H1 (cell line): ENCODE measurements at regions not wholly inside any gene's neighbourhood (a gene's known extent, or its start where the extent isn't known, plus 50 kb on each side); places are given as distances from the start of the nearest gene placed in this dataset.

Source experiments
- CTCF ChIA-PET: fragments of 300-600 bp; sonication (Branson Sonifier 250); formaldehyde crosslinking; loops from one replicate; lab custom pipeline; 2021; ENCODE audit not compliant: partially characterized antibody; lab: Charles Lee
- POLR2A ChIA-PET: fragments of 300-600 bp; sonication (Branson Sonifier 250); formaldehyde crosslinking; loops from one replicate; lab custom pipeline; 2021; ENCODE audit warnings: inconsistent platforms; ENCODE audit not compliant: partially characterized antibody; lab: Charles Lee
- DNase-seq, 2 experiments: peaks; one replicate each; pipeline versions ENCODE4 v3.0.0 to v3.0.0-alpha.2; 2010 to 2022; ENCODE audit warnings: low spot score in 2 of 2, low read depth in 1 of 2, mixed read lengths in 1 of 2
- FAIRE-seq: peaks from 2 replicates; lab custom pipeline; 2011; peaks lifted over from hg19 to GRCh38; lab: Jason Lieb, UNC
- H2AFZ ChIP-seq: 2 replicates; pipeline ENCODE4 v1.8.1; 2012; ENCODE audit warnings: low read length, inconsistent platforms
- H2AK5ac ChIP-seq: 2 replicates; pipeline ENCODE4 v1.6.1; 2013; ENCODE audit warnings: low read depth, low read length
- H2BK120ac ChIP-seq: replicated peaks from 2 replicates; pipeline ENCODE3; 2013; ENCODE audit warnings: low read depth, low read length, inconsistent platforms
- H2BK12ac ChIP-seq: 2 replicates; pipeline ENCODE4 v1.6.1; 2013; ENCODE audit warnings: low read depth, low read length
- H2BK15ac ChIP-seq: 2 replicates; pipeline ENCODE4 v1.6.1; 2013; ENCODE audit warnings: low read length
- H2BK20ac ChIP-seq: 2 replicates; pipeline ENCODE4 v1.6.1; 2013; ENCODE audit warnings: low read length
- H2BK5ac ChIP-seq: 2 replicates; pipeline ENCODE4 v1.6.1; 2013; ENCODE audit warnings: low read depth, low read length
- H3K14ac ChIP-seq: 2 replicates; pipeline ENCODE4 v1.6.1; 2013; ENCODE audit warnings: inconsistent platforms; ENCODE audit not compliant: insufficient read length
- H3K18ac ChIP-seq: 2 replicates; pipeline ENCODE4 v1.6.1; 2013; ENCODE audit warnings: low read length; ENCODE audit errors: extremely low read depth
- H3K23ac ChIP-seq: 2 replicates; pipeline ENCODE4 v1.6.1; 2013; ENCODE audit warnings: inconsistent platforms; ENCODE audit not compliant: insufficient read length
- H3K23me2 ChIP-seq: 2 replicates; pipeline ENCODE4 v1.6.1; 2013; ENCODE audit warnings: low read depth, low read length
- H3K27ac ChIP-seq: 2 replicates; pipeline ENCODE4 v1.6.1; 2011; ENCODE audit warnings: low read depth, low read length, inconsistent platforms
- H3K27me3 ChIP-seq, 4 experiments: replicated peaks in 1 of 4; 1 replicate in 1 of 4; 2 replicates in 3 of 4; pipeline versions ENCODE4 v1.6.1 to v1.8.1; 2011 to 2013; ENCODE audit warnings: low read length in 3 of 4, mild to moderate bottlenecking in 3 of 4, inconsistent platforms in 2 of 4, mixed read lengths in 2 of 4, moderate library complexity in 1 of 4; ENCODE audit not compliant: control insufficient read depth in 3 of 4, insufficient read depth in 3 of 4; ENCODE audit errors: extremely low read depth in 1 of 4
- H3K36me3 ChIP-seq, 4 experiments: 2 replicates each; pipeline versions ENCODE4 v1.6.1 to v1.8.1; 2011 to 2013; ENCODE audit warnings: mild to moderate bottlenecking in 4 of 4, low read length in 3 of 4, moderate library complexity in 2 of 4, control low read depth in 1 of 4, inconsistent platforms in 1 of 4; ENCODE audit not compliant: insufficient read depth in 4 of 4, control insufficient read depth in 2 of 4
- H3K4ac ChIP-seq: replicated peaks from 2 replicates; pipeline ENCODE3; 2013; ENCODE audit warnings: low read length, low read depth, mixed read lengths, inconsistent platforms; ENCODE audit not compliant: insufficient read length
- H3K4me1 ChIP-seq, 4 experiments: replicated peaks in 1 of 4; 1 replicate in 1 of 4; 2 replicates in 3 of 4; pipeline versions ENCODE4 v1.6.1 to v1.8.1; 2011 to 2013; ENCODE audit warnings: low read length in 3 of 4, inconsistent platforms in 2 of 4, mixed read lengths in 1 of 4; ENCODE audit not compliant: insufficient read depth in 4 of 4, control insufficient read depth in 3 of 4
- H3K4me2 ChIP-seq, 2 experiments: 2 replicates each; pipeline versions ENCODE4 v1.6.1 to v1.8.1; 2011 to 2013; ENCODE audit warnings: low read depth in 2 of 2, low read length in 2 of 2, control low read depth in 1 of 2, inconsistent platforms in 1 of 2, mild to moderate bottlenecking in 1 of 2; ENCODE audit not compliant: insufficient read depth in 1 of 2
- H3K4me3 ChIP-seq, 4 experiments: fragments of 200-600, 300-600 bp in 1 of 4; sonication (generic), shearing (Covaris generic), sonication (Bioruptor Twin) in 1 of 4; 2 replicates each; pipeline versions ENCODE4 v1.5.1 to v1.8.1; 2011 to 2016; ENCODE audit warnings: low read length in 4 of 4, low read depth in 3 of 4, control low read depth in 2 of 4, inconsistent platforms in 2 of 4, mild to moderate bottlenecking in 2 of 4, mixed read lengths in 1 of 4, moderate library complexity in 1 of 4; ENCODE audit not compliant: insufficient read depth in 2 of 4; ENCODE audit errors: extremely low read depth in 1 of 4
- H3K56ac ChIP-seq: replicated peaks from 2 replicates; pipeline ENCODE3; 2013; ENCODE audit warnings: low read depth, mild to moderate bottlenecking, mixed read lengths, low read length, inconsistent platforms; ENCODE audit not compliant: insufficient read length
- H3K79me1 ChIP-seq: 2 replicates; pipeline ENCODE4 v1.6.1; 2013; ENCODE audit warnings: low read depth, low read length, control low read depth
- H3K79me2 ChIP-seq, 2 experiments: 2 replicates each; pipeline versions ENCODE4 v1.6.1 to v1.8.1; 2012 to 2013; ENCODE audit warnings: low read length in 2 of 2, mild to moderate bottlenecking in 2 of 2, inconsistent platforms in 1 of 2; ENCODE audit not compliant: insufficient read depth in 2 of 2, control insufficient read depth in 1 of 2
- H3K9ac ChIP-seq, 4 experiments: replicated peaks in 1 of 4; 1 replicate in 1 of 4; 2 replicates in 3 of 4; pipeline versions ENCODE4 v1.6.1 to v1.8.1; 2011 to 2013; ENCODE audit warnings: low read depth in 3 of 4, low read length in 3 of 4, control low read depth in 2 of 4, mild to moderate bottlenecking in 2 of 4, moderate library complexity in 2 of 4, inconsistent platforms in 1 of 4; ENCODE audit errors: extremely low read depth in 1 of 4
- H3K9me3 ChIP-seq, 2 experiments: 2 replicates each; pipeline versions ENCODE4 v1.6.1 to v1.8.1; 2012 to 2013; ENCODE audit warnings: mild to moderate bottlenecking in 2 of 2, moderate library complexity in 2 of 2, control low read depth in 1 of 2, inconsistent platforms in 1 of 2, low read depth in 1 of 2, low read length in 1 of 2, mixed read lengths in 1 of 2; ENCODE audit not compliant: insufficient read depth in 2 of 2
- H4K20me1 ChIP-seq, 2 experiments: replicated peaks in 1 of 2; 2 replicates each; pipeline versions ENCODE3 to v1.8.1; 2011 to 2013; ENCODE audit warnings: inconsistent platforms in 2 of 2, low read length in 2 of 2, mild to moderate bottlenecking in 1 of 2; ENCODE audit not compliant: insufficient read depth in 2 of 2, control insufficient read depth in 1 of 2
- H4K5ac ChIP-seq: 2 replicates; pipeline ENCODE4 v1.6.1; 2013; ENCODE audit warnings: low read length, low read depth, mixed read lengths, inconsistent platforms; ENCODE audit not compliant: insufficient read length
- H4K8ac ChIP-seq: 2 replicates; pipeline ENCODE4 v1.8.0; 2013; ENCODE audit warnings: mild to moderate bottlenecking, moderate library complexity, low read length, inconsistent platforms; ENCODE audit not compliant: insufficient read depth; ENCODE audit errors: extremely low read depth
- H4K91ac ChIP-seq: replicated peaks from 2 replicates; pipeline ENCODE3; 2013; ENCODE audit warnings: low read length, mixed read lengths, inconsistent platforms; ENCODE audit not compliant: insufficient read length
- BACH1 ChIP-seq: IDR thresholded peaks from 2 replicates; pipeline ENCODE4 v1.6.1; 2012; ENCODE audit warnings: low read length, improper control_type of control experiment
- CHD1 ChIP-seq: IDR thresholded peaks from 2 replicates; pipeline ENCODE4 v1.6.1; 2012; ENCODE audit warnings: low read depth, low read length, improper control_type of control experiment
- EP300 ChIP-seq, 2 experiments: IDR thresholded peaks; 1 replicate in 1 of 2; 2 replicates in 1 of 2; pipeline ENCODE4 v1.6.1; 2011 to 2012; ENCODE audit warnings: low read depth in 2 of 2, low read length in 2 of 2, mild to moderate bottlenecking in 2 of 2, borderline replicate concordance in 1 of 2, inconsistent platforms in 1 of 2, moderate library complexity in 1 of 2
- EZH2 ChIP-seq: fragments of 200-600 bp; sonication (generic); IDR thresholded peaks from 2 replicates; pipeline ENCODE4 v1.7.1; 2012; ENCODE audit warnings: low read depth, mild to moderate bottlenecking, moderate library complexity, low read length, inconsistent platforms; ENCODE audit not compliant: severe bottlenecking
- FOSL1 ChIP-seq: IDR thresholded peaks from 2 replicates; pipeline ENCODE4 v1.6.1; 2011; ENCODE audit warnings: mild to moderate bottlenecking, low read depth, low read length, moderate library complexity; ENCODE audit not compliant: insufficient read depth
- MAFK ChIP-seq: IDR thresholded peaks from 2 replicates; pipeline ENCODE4 v1.6.1; 2012; ENCODE audit warnings: low read depth, mild to moderate bottlenecking, improper control_type of control experiment, low read length
- POLR2AphosphoS5 ChIP-seq: IDR thresholded peaks from 2 replicates; pipeline ENCODE4 v1.6.1; 2011; ENCODE audit warnings: low read depth, low read length
- POU5F1 ChIP-seq: IDR thresholded peaks from 2 replicates; pipeline ENCODE4 v1.6.1; 2011; ENCODE audit warnings: low read depth, mild to moderate bottlenecking, low read length, moderate library complexity
- RXRA ChIP-seq: IDR thresholded peaks from 2 replicates; pipeline ENCODE4 v1.6.1; 2011; ENCODE audit warnings: low read depth, mild to moderate bottlenecking, low read length, moderate library complexity; ENCODE audit not compliant: insufficient read depth
- SIN3A ChIP-seq, 2 experiments: IDR thresholded peaks in 1 of 2; conservative IDR thresholded peaks in 1 of 2; 2 replicates each; pipeline ENCODE4 v1.6.1; 2011 to 2012; ENCODE audit warnings: low read length in 2 of 2, improper control_type of control experiment in 1 of 2, low read depth in 1 of 2, mild to moderate bottlenecking in 1 of 2
- TAF7 ChIP-seq: optimal IDR thresholded peaks from 2 replicates; pipeline ENCODE3; 2011; ENCODE audit warnings: low read depth, mild to moderate bottlenecking, inconsistent platforms, low read length, moderate library complexity, borderline replicate concordance
- TBP ChIP-seq: IDR thresholded peaks from 2 replicates; pipeline ENCODE4 v1.6.1; 2011; ENCODE audit warnings: low read depth, low read length, improper control_type of control experiment
- ZNF274 ChIP-seq: IDR thresholded peaks from 2 replicates; pipeline ENCODE4 v1.7.0; 2012; ENCODE audit warnings: low read length, borderline replicate concordance; ENCODE audit errors: extremely low read depth
- TF ChIP-seq, protein P1 (sequence below): IDR thresholded peaks from 2 replicates; pipeline ENCODE4 v1.6.1; 2012; ENCODE audit warnings: low read length, inconsistent platforms

DNA sequence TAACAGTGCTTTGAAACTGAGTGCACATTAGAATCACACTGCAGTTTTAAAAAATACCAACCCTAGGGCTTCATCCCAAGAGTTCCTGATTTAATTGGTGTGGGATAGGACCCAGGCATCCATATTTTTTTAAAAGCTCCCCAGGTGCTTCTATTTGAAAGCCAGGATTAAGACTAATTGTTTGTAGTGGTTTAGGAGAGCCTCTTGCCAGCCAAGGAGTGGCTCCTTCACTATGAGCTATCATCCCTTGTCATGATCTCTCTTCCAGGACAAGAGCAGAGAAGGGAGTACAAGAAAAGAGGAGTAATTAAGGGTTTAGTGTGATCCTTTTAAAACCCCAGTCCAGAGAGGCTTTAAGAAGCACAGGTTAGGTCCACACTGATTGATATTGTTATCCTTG is 178.0 kb downstream of the CAND1 start:
- H4K91ac ChIP-seq, result no peak overlapping the region
- H3K4me2 ChIP-seq, result no peak overlapping the region
- H2BK15ac ChIP-seq, result no peak overlapping the region
- H3K79me2 ChIP-seq, result no peaks in the 10 kb centered on the region
- no peak overlapping the region for H2BK20ac ChIP-seq
- H3K4ac ChIP-seq, result no peak overlapping the region
- no peak for DNase-seq
- POLR2A ChIA-PET, result no interaction called here
- no peak for FAIRE-seq
- H3K18ac ChIP-seq, result no peak overlapping the region
- no peaks in the 10 kb centered on the region for H3K27me3 ChIP-seq
- H2BK120ac ChIP-seq, result no peak overlapping the region
- no peak overlapping the region for H3K23ac ChIP-seq
- H4K8ac ChIP-seq, result no peak overlapping the region
- no peaks in the 10 kb centered on the region for H3K79me1 ChIP-seq
- H4K20me1 ChIP-seq, result no peaks in the 10 kb centered on the region
- H2BK5ac ChIP-seq, result no peak overlapping the region
- no peak overlapping the region for H2AFZ ChIP-seq
- no peak overlapping the region for H2AK5ac ChIP-seq
- H3K4me1 ChIP-seq, result peaks cover 0 to 4% (median 0%) of the 10 kb centered on the region in 4 experiments; a peak in 1 of 7 replicates
- no peak overlapping the region for H3K27ac ChIP-seq
- no peak overlapping the region for H4K5ac ChIP-seq
- no peak overlapping the region for H3K56ac ChIP-seq
- H2BK12ac ChIP-seq, result no peak overlapping the region
- no peak overlapping the region for H3K9ac ChIP-seq
- no peaks in the 10 kb centered on the region for H3K23me2 ChIP-seq
- peaks cover 4 to 11% of the 10 kb centered on the region in 2 experiments; a peak in 1 of 4 replicates for H3K9me3 ChIP-seq
- CTCF ChIA-PET, result interaction anchor here (0.5 to 0.6 kb wide), 2 partner anchors 145 to 252 kb away, joined by 3 read pairs; no protein-coding TSS in a partner anchor
- H3K36me3 ChIP-seq, result no peaks in the 10 kb centered on the region
- no peak overlapping the region for H3K4me3 ChIP-seq
- no peak overlapping the region for H3K14ac ChIP-seq
- no peak for TF ChIP-seq TBP
- TF ChIP-seq RXRA, result no peak
- TF ChIP-seq POLR2AphosphoS5, result no peak
- TF ChIP-seq FOSL1, result no peak
- no peak for TF ChIP-seq POU5F1
- TF ChIP-seq CHD1, result no peak
- no peak for TF ChIP-seq SIN3A (conservative IDR thresholded peaks at IDR 0.05 in 1 of 2, IDR thresholded peaks at IDR 0.05 in 1 of 2; ENCODE audit: low read depth in 1 of 2, low read length in 2 of 2)
- no peak for TF ChIP-seq ZNF274
- TF ChIP-seq TAF7, result no peak
- no peak for TF ChIP-seq EZH2
- no peak for TF ChIP-seq MAFK
- TF ChIP-seq, protein P1, sequence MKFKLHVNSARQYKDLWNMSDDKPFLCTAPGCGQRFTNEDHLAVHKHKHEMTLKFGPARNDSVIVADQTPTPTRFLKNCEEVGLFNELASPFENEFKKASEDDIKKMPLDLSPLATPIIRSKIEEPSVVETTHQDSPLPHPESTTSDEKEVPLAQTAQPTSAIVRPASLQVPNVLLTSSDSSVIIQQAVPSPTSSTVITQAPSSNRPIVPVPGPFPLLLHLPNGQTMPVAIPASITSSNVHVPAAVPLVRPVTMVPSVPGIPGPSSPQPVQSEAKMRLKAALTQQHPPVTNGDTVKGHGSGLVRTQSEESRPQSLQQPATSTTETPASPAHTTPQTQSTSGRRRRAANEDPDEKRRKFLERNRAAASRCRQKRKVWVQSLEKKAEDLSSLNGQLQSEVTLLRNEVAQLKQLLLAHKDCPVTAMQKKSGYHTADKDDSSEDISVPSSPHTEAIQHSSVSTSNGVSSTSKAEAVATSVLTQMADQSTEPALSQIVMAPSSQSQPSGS, result no peak
- no peak for TF ChIP-seq EP300 (IDR thresholded peaks at IDR 0.05; ENCODE audit: borderline replicate concordance in 1 of 2, low read depth in 2 of 2, low read length in 2 of 2)
- no peak for TF ChIP-seq BACH1
